OCI-LY1 (cell line): ENCODE measurements at regions not wholly inside any gene's neighbourhood (a gene's known extent, or its start where the extent isn't known, plus 50 kb on each side); places are given as distances from the start of the nearest gene placed in this dataset.
"Not testable (repeated sequence)": the region's sequence is repeated elsewhere in the genome, so short reads cannot be mapped to it uniquely, and the experiment has no call there.

Experiments used
- H2AFZ ChIP-seq: fragments of 200-600 bp; sonication (generic), shearing (Covaris generic); 2 replicates; pipeline ENCODE4 v1.6.0; 2014; ENCODE audit warnings: antibody characterized with exemption, mild to moderate bottlenecking, low read length
- H3F3A ChIP-seq: fragments of 200-600 bp; sonication (generic), shearing (Covaris generic); 2 replicates; pipeline ENCODE4 v1.6.0; 2014; ENCODE audit warnings: mild to moderate bottlenecking, antibody characterized with exemption, low read length, moderate library complexity; ENCODE audit not compliant: insufficient read depth
- H3K27ac ChIP-seq: fragments of 200-600 bp; sonication (generic); 2 replicates; pipeline ENCODE4 v1.5.1; 2014; ENCODE audit warnings: low read length, mixed run types, mild to moderate bottlenecking, low read depth; ENCODE audit not compliant: poor library complexity, severe bottlenecking
- H3K27me3 ChIP-seq: fragments of 200-600 bp; sonication (generic); 2 replicates; pipeline ENCODE4 v1.6.0; 2014; ENCODE audit warnings: antibody characterized with exemption, mild to moderate bottlenecking, low read length, moderate library complexity; ENCODE audit not compliant: insufficient read depth
- H3K36me3 ChIP-seq: fragments of 200-600 bp; sonication (generic); 2 replicates; pipeline ENCODE4 v1.6.1; 2014; ENCODE audit warnings: mild to moderate bottlenecking, antibody characterized with exemption, low read length, moderate library complexity, mixed read lengths; ENCODE audit not compliant: insufficient read depth
- H3K4me1 ChIP-seq: fragments of 200-600 bp; sonication (generic); 2 replicates; pipeline ENCODE4 v1.5.1; 2014; ENCODE audit warnings: mild to moderate bottlenecking, low read length, moderate library complexity; ENCODE audit not compliant: insufficient read depth, severe bottlenecking
- H3K4me2 ChIP-seq: fragments of 200-600 bp; sonication (generic), shearing (Covaris generic); 2 replicates; pipeline ENCODE4 v1.6.1; 2014; ENCODE audit warnings: low read length
- H3K4me3 ChIP-seq: fragments of 200-600 bp; sonication (generic); 2 replicates; pipeline ENCODE4 v1.5.1; 2014; ENCODE audit warnings: low read length, low read depth, mild to moderate bottlenecking, mixed read lengths; ENCODE audit not compliant: poor library complexity, severe bottlenecking
- H3K79me2 ChIP-seq: fragments of 200-600 bp; shearing (Covaris generic); 2 replicates; pipeline ENCODE4 v1.6.1; 2016; ENCODE audit warnings: mixed run types, low read length, mixed read lengths; ENCODE audit not compliant: insufficient read depth
- H3K9ac ChIP-seq: fragments of 200-600 bp; sonication (generic), shearing (Covaris generic); 2 replicates; pipeline ENCODE4 v1.6.1; 2014; ENCODE audit warnings: mild to moderate bottlenecking, low read length, mixed read lengths
- H3K9me2 ChIP-seq: fragments of 200-600 bp; sonication (generic), shearing (Covaris generic); 2 replicates; pipeline ENCODE4 v1.6.1; 2014; ENCODE audit warnings: low read depth, mild to moderate bottlenecking, low read length, mixed read lengths
- H3K9me3 ChIP-seq: fragments of 200-600 bp; shearing (Covaris generic); 2 replicates; pipeline ENCODE4 v1.6.1; 2014; ENCODE audit warnings: low read length, mixed read lengths
- H4K20me1 ChIP-seq: fragments of 200-600 bp; sonication (generic), shearing (Covaris generic); 2 replicates; pipeline ENCODE4 v1.6.0; 2016; ENCODE audit warnings: mild to moderate bottlenecking, low read length; ENCODE audit not compliant: insufficient read depth
- EZH2 ChIP-seq: fragments of 200-600 bp; sonication (generic), shearing (Covaris generic); IDR thresholded peaks from 2 replicates; pipeline ENCODE4 v1.8.0; 2017; ENCODE audit warnings: borderline replicate concordance, mixed run types, mild to moderate bottlenecking, antibody characterized with exemption, low read length, moderate library complexity, mixed read lengths
- TF ChIP-seq, protein P1 (sequence below): fragments of 200-600 bp; sonication (generic), shearing (Covaris generic); IDR thresholded peaks from 2 replicates; pipeline ENCODE4 v1.5.1; 2017; ENCODE audit warnings: mild to moderate bottlenecking, antibody characterized with exemption, low read length, moderate library complexity, mixed read lengths

DNA sequence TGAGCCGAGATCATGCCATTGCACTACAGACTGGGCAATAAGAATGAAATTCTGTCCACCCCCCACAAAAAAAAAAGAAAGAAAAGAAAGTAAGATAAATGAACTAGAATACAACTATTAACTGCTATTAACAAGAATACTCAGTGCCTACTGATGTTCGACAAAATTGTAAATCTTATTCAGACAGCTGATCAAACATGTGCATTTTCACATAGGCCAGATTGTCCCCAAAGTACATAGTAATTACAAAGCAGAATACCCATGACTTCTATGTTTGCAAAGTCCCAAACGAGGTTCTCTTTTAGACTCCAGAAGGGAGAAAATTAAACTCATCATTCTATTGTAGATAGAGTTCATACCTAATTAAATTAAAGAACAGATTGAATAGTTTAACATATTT is 113.4 kb downstream of the UFM1 start:
- no peaks in the 10 kb centered on the region for H4K20me1 ChIP-seq

DNA sequence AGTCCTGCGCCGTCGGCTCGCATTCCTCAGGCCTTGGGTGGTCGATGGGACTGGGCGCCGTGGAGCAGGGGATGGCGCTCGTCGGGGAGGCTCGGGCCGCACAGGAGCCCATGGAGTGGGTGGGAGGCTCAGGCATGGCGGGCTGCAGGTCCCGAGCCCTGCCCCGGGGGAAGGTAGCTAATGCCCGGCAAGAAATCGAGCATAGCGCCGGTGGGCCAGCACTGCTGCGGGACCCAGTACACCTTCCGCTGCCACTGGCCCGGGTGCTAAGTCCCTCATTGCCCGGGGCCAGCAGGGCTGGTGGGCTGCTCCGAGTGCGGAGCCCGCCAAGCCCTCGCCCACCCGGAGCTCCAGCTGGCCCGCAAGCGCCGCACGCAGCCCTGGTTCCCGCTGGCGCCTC is 122.8 kb downstream of the UFM1 start:
- not testable (repeated sequence) for H3K27me3 ChIP-seq, H3K79me2 ChIP-seq, H3K4me1 ChIP-seq, H4K20me1 ChIP-seq, H3K9ac ChIP-seq, H3K4me3 ChIP-seq, H2AFZ ChIP-seq, H3F3A ChIP-seq, H3K9me3 ChIP-seq, H3K36me3 ChIP-seq, H3K9me2 ChIP-seq, H3K27ac ChIP-seq, H3K4me2 ChIP-seq

More for the DNA sequence above, 113.4 kb downstream of the UFM1 start:
- Histone ChIP-seq H3F3A (no peaks in the 10 kb centered on the region), H3K9ac (no peak overlapping the region), H3K36me3 (no peaks in the 10 kb centered on the region), H3K4me2 (no peak overlapping the region), H3K4me3 (no peak overlapping the region), H3K4me1 (no peaks in the 10 kb centered on the region), H3K9me3 (no peaks in the 10 kb centered on the region), H3K27me3 (no peaks in the 10 kb centered on the region), H3K27ac (no peak overlapping the region), H3K79me2 (no peaks in the 10 kb centered on the region), H3K9me2 (no peaks in the 10 kb centered on the region), H2AFZ (no peak overlapping the region)
- TF ChIP-seq EZH2: no peak
- TF ChIP-seq, protein P1, sequence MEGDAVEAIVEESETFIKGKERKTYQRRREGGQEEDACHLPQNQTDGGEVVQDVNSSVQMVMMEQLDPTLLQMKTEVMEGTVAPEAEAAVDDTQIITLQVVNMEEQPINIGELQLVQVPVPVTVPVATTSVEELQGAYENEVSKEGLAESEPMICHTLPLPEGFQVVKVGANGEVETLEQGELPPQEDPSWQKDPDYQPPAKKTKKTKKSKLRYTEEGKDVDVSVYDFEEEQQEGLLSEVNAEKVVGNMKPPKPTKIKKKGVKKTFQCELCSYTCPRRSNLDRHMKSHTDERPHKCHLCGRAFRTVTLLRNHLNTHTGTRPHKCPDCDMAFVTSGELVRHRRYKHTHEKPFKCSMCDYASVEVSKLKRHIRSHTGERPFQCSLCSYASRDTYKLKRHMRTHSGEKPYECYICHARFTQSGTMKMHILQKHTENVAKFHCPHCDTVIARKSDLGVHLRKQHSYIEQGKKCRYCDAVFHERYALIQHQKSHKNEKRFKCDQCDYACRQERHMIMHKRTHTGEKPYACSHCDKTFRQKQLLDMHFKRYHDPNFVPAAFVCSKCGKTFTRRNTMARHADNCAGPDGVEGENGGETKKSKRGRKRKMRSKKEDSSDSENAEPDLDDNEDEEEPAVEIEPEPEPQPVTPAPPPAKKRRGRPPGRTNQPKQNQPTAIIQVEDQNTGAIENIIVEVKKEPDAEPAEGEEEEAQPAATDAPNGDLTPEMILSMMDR: no peak

DNA sequence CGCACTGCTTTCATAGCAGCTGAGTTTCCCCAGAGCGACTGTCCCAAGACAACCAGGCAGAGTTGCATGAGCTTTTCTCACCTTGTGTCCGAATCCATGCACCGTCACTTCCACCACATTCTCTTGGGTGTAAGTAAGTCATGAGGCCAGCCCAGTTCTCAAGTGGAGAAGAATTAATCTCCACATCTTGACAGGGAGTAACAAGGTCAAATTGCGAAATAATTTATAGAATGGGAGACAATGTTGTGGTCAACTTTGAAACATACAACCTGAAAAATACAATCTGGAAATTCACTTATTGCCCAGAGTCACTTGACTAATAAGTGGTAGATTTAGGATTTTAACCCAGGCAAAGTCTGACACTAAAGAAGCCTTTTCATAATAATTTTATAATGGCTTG is 123.7 kb downstream of the UFM1 start:
- no peak overlapping the region for H3K27ac ChIP-seq
- no peak overlapping the region for H3K9ac ChIP-seq
- no peak overlapping the region for H3K4me2 ChIP-seq
- TF ChIP-seq, protein P1: no peak
- no peak for TF ChIP-seq EZH2
- no peaks in the 10 kb centered on the region for H3F3A ChIP-seq
- H3K9me3 ChIP-seq: no peaks in the 10 kb centered on the region
- no peaks in the 10 kb centered on the region for H3K79me2 ChIP-seq
- no peaks in the 10 kb centered on the region for H3K9me2 ChIP-seq
- H2AFZ ChIP-seq: no peak overlapping the region
- H3K4me1 ChIP-seq: no peaks in the 10 kb centered on the region
- no peaks in the 10 kb centered on the region for H3K27me3 ChIP-seq
- H3K4me3 ChIP-seq: no peak overlapping the region
- H4K20me1 ChIP-seq: no peaks in the 10 kb centered on the region
- no peaks in the 10 kb centered on the region for H3K36me3 ChIP-seq

DNA sequence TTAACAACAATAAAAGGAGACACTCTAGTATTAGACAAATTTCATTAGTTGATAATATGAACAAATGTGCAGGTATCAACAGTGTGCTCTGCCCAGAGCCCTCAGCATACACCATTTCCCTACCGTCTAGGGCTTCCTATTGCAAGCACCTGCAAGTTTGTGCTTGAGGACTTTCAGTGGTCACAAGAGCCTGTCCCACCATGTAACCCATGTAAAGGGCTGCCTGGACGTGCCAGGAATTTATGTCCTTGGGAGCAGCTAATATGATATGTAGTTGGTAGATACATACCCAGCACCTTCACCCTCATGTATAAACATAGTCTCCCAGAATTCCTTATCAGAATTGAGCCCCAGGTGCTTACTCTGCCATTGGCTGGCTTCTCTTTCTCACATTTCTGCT is 128.0 kb downstream of the UFM1 start:
- H2AFZ ChIP-seq: no peak overlapping the region
- H3K4me2 ChIP-seq: no peak overlapping the region
- no peaks in the 10 kb centered on the region for H4K20me1 ChIP-seq
- TF ChIP-seq, protein P1: no peak
- TF ChIP-seq EZH2: no peak
- no peaks in the 10 kb centered on the region for H3K9me2 ChIP-seq
- H3F3A ChIP-seq: no peaks in the 10 kb centered on the region
- H3K4me1 ChIP-seq: no peaks in the 10 kb centered on the region
- H3K9me3 ChIP-seq: no peaks in the 10 kb centered on the region
- no peak overlapping the region for H3K4me3 ChIP-seq
- H3K27me3 ChIP-seq: no peaks in the 10 kb centered on the region
- no peak overlapping the region for H3K9ac ChIP-seq
- H3K36me3 ChIP-seq: no peaks in the 10 kb centered on the region
- H3K27ac ChIP-seq: no peak overlapping the region
- H3K79me2 ChIP-seq: no peaks in the 10 kb centered on the region
